Peyer's patch (tissue), 4 donors: ENCODE measurements at regions not wholly inside any gene's neighbourhood (a gene's known extent, or its start where the extent isn't known, plus 50 kb on each side); places are given as distances from the start of the nearest gene placed in this dataset.
"Not testable (repeated sequence)": the region's sequence is repeated elsewhere in the genome, so short reads cannot be mapped to it uniquely, and the experiment has no call there.

Source experiments
- DNase-seq, 3 donors: peaks; one replicate each; pipeline ENCODE4 v3.0.0-alpha.2; 2017 to 2019
- H3K27ac ChIP-seq, 4 donors: fragments of 200-600 bp; sonication (generic); one replicate each; pipeline ENCODE4 v1.5.1; 2016 to 2019
- H3K27me3 ChIP-seq, 2 donors: fragments of 200-600 bp; sonication (generic); one replicate each; pipeline ENCODE4 v1.5.1; 2019
- H3K36me3 ChIP-seq, 3 donors: fragments of 200-600 bp; sonication (generic); one replicate each; pipeline ENCODE4 v1.5.1; 2016 to 2019
- H3K4me1 ChIP-seq, 4 donors: fragments of 200-600 bp; sonication (generic); one replicate each; pipeline ENCODE4 v1.5.1; 2016 to 2019
- H3K4me3 ChIP-seq, 4 donors: fragments of 200-600 bp; sonication (generic); 1 replicate in 3 of 4; 2 replicates in 1 of 4; pipeline ENCODE4 v1.5.1; 2016 to 2019; ENCODE audit warnings: mild to moderate bottlenecking in 1 of 4
- H3K9me3 ChIP-seq, 4 donors: fragments of 200-600 bp; sonication (generic); one replicate each; pipeline ENCODE4 v1.5.1; 2016 to 2019; ENCODE audit warnings: mild to moderate bottlenecking in 1 of 4
- CTCF ChIP-seq, 6 experiments: fragments of 450-650 bp in 4 of 6; fragments of 200-600 bp in 2 of 6; sonication (generic) in 1 of 6; IDR thresholded peaks; one replicate each; pipeline ENCODE4 v1.5.1; 2017 to 2019; ENCODE audit warnings: antibody characterized with exemption in 6 of 6, mild to moderate bottlenecking in 3 of 6, moderate library complexity in 1 of 6
- POLR2A ChIP-seq, 2 donors: fragments of 450-650 bp; IDR thresholded peaks; one replicate each; pipeline ENCODE4 v1.5.1; 2017; ENCODE audit warnings: antibody characterized with exemption in 2 of 2, mild to moderate bottlenecking in 2 of 2, moderate library complexity in 2 of 2

- H3K27ac ChIP-seq: no peak overlapping the region
- peaks cover 0 to 9% (median 1%) of the 10 kb centered on the region in 4 donors for H3K9me3 ChIP-seq
- DNase-seq: no peak
- no peaks in the 10 kb centered on the region for H3K36me3 ChIP-seq
- H3K4me1 ChIP-seq: no peaks in the 10 kb centered on the region
- H3K4me3 ChIP-seq: no peak overlapping the region
- H3K27me3 ChIP-seq: no peaks in the 10 kb centered on the region
- TF ChIP-seq CTCF (IDR thresholded peaks at IDR 0.05): no peak
- TF ChIP-seq POLR2A (IDR thresholded peaks at IDR 0.05): no peak
These were observed 81.3 kb upstream of the DLGAP1 start for GRCh38 chr18:4536447-4536846.

GRCh38 chr18:4528405-4528804 is 73.3 kb upstream of the DLGAP1 start:
- no peak for DNase-seq

GRCh38 chr18:4527826-4528225 is 72.7 kb upstream of the DLGAP1 start:
- DNase-seq, H3K27me3 ChIP-seq, H3K36me3 ChIP-seq, H3K9me3 ChIP-seq, H3K4me1 ChIP-seq, H3K27ac ChIP-seq, H3K4me3 ChIP-seq: not testable (repeated sequence)

More at GRCh38 chr18:4528405-4528804, 73.3 kb upstream of the DLGAP1 start:
- no peak for TF ChIP-seq POLR2A (IDR thresholded peaks at IDR 0.05)
- no peak for TF ChIP-seq CTCF (IDR thresholded peaks at IDR 0.05)
- Histone ChIP-seq H3K4me1 (no peaks in the 10 kb centered on the region), H3K27ac (no peak overlapping the region), H3K27me3 (no peaks in the 10 kb centered on the region), H3K4me3 (no peak overlapping the region), H3K36me3 (no peaks in the 10 kb centered on the region), H3K9me3 (peaks cover 0 to 11% (median 0%) of the 10 kb centered on the region in 4 donors)

- TF ChIP-seq CTCF (IDR thresholded peaks at IDR 0.05): no peak
- no peak for TF ChIP-seq POLR2A (IDR thresholded peaks at IDR 0.05)
- H3K27me3 ChIP-seq: no peaks in the 10 kb centered on the region
- H3K9me3 ChIP-seq: no peaks in the 10 kb centered on the region
- H3K36me3 ChIP-seq: no peaks in the 10 kb centered on the region
- no peak overlapping the region for H3K4me3 ChIP-seq
- no peak overlapping the region for H3K27ac ChIP-seq
- DNase-seq: no peak
- H3K4me1 ChIP-seq: no peaks in the 10 kb centered on the region
These were observed 69.0 kb upstream of the DLGAP1 start for GRCh38 chr18:4524096-4524495.

- Histone ChIP-seq H3K27me3 (no peaks in the 10 kb centered on the region), H3K4me3 (no peak overlapping the region), H3K4me1 (no peaks in the 10 kb centered on the region), H3K27ac (no peak overlapping the region), H3K36me3 (no peaks in the 10 kb centered on the region), H3K9me3 (no peaks in the 10 kb centered on the region)
- TF ChIP-seq CTCF (IDR thresholded peaks at IDR 0.05) (no peak), POLR2A (IDR thresholded peaks at IDR 0.05) (no peak)
- DNase-seq: no peak
These were observed 56.1 kb upstream of the DLGAP1 start for GRCh38 chr18:4511166-4511565.

GRCh38 chr18:4510711-4511110 is 55.6 kb upstream of the DLGAP1 start:
- Histone ChIP-seq H3K36me3 (no peaks in the 10 kb centered on the region), H3K9me3 (no peaks in the 10 kb centered on the region), H3K27me3 (no peaks in the 10 kb centered on the region), H3K27ac (no peak overlapping the region), H3K4me3 (no peak overlapping the region), H3K4me1 (no peaks in the 10 kb centered on the region)
- no peak for TF ChIP-seq CTCF (IDR thresholded peaks at IDR 0.05)
- no peak for TF ChIP-seq POLR2A (IDR thresholded peaks at IDR 0.05)
- peak in 1 of 3 donors; percentile 64 for DNase-seq
